OCI-LY3 (cell line): ENCODE measurements at regions not wholly inside any gene's neighbourhood (a gene's known extent, or its start where the extent isn't known, plus 50 kb on each side); places are given as distances from the start of the nearest gene placed in this dataset.
"Not testable (repeated sequence)": the region's sequence is repeated elsewhere in the genome, so short reads cannot be mapped to it uniquely, and the experiment has no call there.

Source experiments
- CTCF ChIP-seq: fragments of 200-600, 300-600 bp; sonication (generic); IDR thresholded peaks from 2 replicates; pipeline ENCODE4 v1.5.1; 2014; ENCODE audit warnings: antibody characterized with exemption, low read length, low read depth
- EZH2phosphoT487 ChIP-seq: fragments of 200-600 bp; shearing (Covaris generic); IDR thresholded peaks from 2 replicates; pipeline ENCODE4 v1.6.1; 2018; ENCODE audit warnings: antibody characterized with exemption, mixed run types, low read depth

GRCh38 chr6:27773542-27774263 lies 138.5 kb downstream of the OR2B2 start:
- not testable (repeated sequence) for TF ChIP-seq CTCF, EZH2phosphoT487
